ENCODE measurements at regions not wholly inside any gene's neighbourhood (a gene's known extent, or its start where the extent isn't known, plus 50 kb on each side); places are given as distances from the start of the nearest gene placed in this dataset.

DNA sequence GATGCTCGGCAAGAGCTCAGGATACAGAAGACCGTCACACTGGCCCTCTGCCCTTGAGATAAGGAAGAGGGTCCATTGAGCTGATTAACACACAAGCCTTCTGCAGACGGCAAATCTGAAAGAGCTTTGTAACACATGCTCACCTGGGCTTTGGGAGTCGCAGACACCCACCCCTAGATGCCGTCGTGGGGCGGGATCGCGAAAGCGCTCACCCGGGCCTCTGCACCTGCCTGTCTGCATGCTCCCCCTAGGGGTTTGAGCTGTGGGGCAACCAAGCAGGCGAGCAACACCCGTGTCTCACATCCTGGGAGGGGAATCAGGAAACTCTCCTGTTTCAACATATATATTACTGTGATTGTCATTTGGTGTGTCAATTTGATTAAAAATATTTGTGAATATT is 99.8 kb upstream of the KCNH7 start:
- TF ChIP-seq, protein P1, sequence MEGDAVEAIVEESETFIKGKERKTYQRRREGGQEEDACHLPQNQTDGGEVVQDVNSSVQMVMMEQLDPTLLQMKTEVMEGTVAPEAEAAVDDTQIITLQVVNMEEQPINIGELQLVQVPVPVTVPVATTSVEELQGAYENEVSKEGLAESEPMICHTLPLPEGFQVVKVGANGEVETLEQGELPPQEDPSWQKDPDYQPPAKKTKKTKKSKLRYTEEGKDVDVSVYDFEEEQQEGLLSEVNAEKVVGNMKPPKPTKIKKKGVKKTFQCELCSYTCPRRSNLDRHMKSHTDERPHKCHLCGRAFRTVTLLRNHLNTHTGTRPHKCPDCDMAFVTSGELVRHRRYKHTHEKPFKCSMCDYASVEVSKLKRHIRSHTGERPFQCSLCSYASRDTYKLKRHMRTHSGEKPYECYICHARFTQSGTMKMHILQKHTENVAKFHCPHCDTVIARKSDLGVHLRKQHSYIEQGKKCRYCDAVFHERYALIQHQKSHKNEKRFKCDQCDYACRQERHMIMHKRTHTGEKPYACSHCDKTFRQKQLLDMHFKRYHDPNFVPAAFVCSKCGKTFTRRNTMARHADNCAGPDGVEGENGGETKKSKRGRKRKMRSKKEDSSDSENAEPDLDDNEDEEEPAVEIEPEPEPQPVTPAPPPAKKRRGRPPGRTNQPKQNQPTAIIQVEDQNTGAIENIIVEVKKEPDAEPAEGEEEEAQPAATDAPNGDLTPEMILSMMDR (IDR thresholded peaks at IDR 0.05) = no peak
- TF ChIP-seq POLR2A (IDR thresholded peaks at IDR 0.05) = no peak
